ENCODE measurements at regions not wholly inside any gene's neighbourhood (a gene's known extent, or its start where the extent isn't known, plus 50 kb on each side); places are given as distances from the start of the nearest gene placed in this dataset.
A peak's percentile ranks its signal among the peaks of the same experiment; 100 is the strongest.

GRCh38 chr4:72671980-72672379 lies 103.0 kb upstream of the ADAMTS3 start:
- Histone ChIP-seq H3K4me1 (ENCODE audit: control insufficient read depth, insufficient read depth, low read length) (no peaks in the 10 kb centered on the region), H3K9me3 (ENCODE audit: control insufficient read depth, low read length) (no peaks in the 10 kb centered on the region), H3K27ac (ENCODE audit: low read depth, low read length) (no peak overlapping the region), H3K9ac (ENCODE audit: extremely low read depth, low read length, poor library complexity, severe bottlenecking) (no peak overlapping the region), H3K4me3 (ENCODE audit: low read length) (no peak overlapping the region), H3K27me3 (ENCODE audit: control insufficient read depth, insufficient read depth, low read length, poor library complexity, severe bottlenecking) (no peaks in the 10 kb centered on the region), H3K36me3 (ENCODE audit: control insufficient read depth, insufficient read depth, low read length) (no peaks in the 10 kb centered on the region)
- no peak overlapping the region for H3K27ac Mint-ChIP-seq
- H3K4me3 Mint-ChIP-seq: no peak overlapping the region
- TF ChIP-seq CTCF (conservative IDR thresholded peaks at IDR 0.05): no peak
- no peaks in the 10 kb centered on the region for H3K36me3 Mint-ChIP-seq (ENCODE audit: low read depth)
- WGBS, 2 experiments (ENCODE audit: insufficient coverage in 1 of 2, insufficient read length in 1 of 2): 100% methylated on average over 1 of the region's 3 CpGs; no CpG with 5 or more reads in 1 of the 2 experiments
- no peaks in the 10 kb centered on the region for H3K9me3 Mint-ChIP-seq
- no peaks in the 10 kb centered on the region for H3K4me1 Mint-ChIP-seq
- no peaks in the 10 kb centered on the region for H3K27me3 Mint-ChIP-seq (ENCODE audit: insufficient read depth)
- no peak for DNase-seq

- Mint-ChIP-seq H3K27ac (no peak overlapping the region), H3K36me3 (ENCODE audit: low read depth) (no peaks in the 10 kb centered on the region), H3K4me3 (no peak overlapping the region), H3K4me1 (peaks cover under 1% of the 10 kb centered on the region), H3K9me3 (no peaks in the 10 kb centered on the region), H3K27me3 (ENCODE audit: insufficient read depth) (no peaks in the 10 kb centered on the region)
- no peaks in the 10 kb centered on the region for H3K36me3 ChIP-seq (ENCODE audit: control insufficient read depth, insufficient read depth, low read length)
- TF ChIP-seq CTCF (conservative IDR thresholded peaks at IDR 0.05): no peak
- 90 to 100% methylated on average over 3 to 4 of the region's 4 CpGs for WGBS, 2 experiments (ENCODE audit: insufficient coverage in 1 of 2, insufficient read length in 1 of 2)
- no peaks in the 10 kb centered on the region for H3K27me3 ChIP-seq (ENCODE audit: control insufficient read depth, insufficient read depth, low read length, poor library complexity, severe bottlenecking)
- no peak overlapping the region for H3K9ac ChIP-seq (ENCODE audit: extremely low read depth, low read length, poor library complexity, severe bottlenecking)
- no peak for DNase-seq
- no peak overlapping the region for H3K4me3 ChIP-seq (ENCODE audit: low read length)
- H3K9me3 ChIP-seq (ENCODE audit: control insufficient read depth, low read length): no peaks in the 10 kb centered on the region
- no peak overlapping the region for H3K27ac ChIP-seq (ENCODE audit: low read depth, low read length)
- no peaks in the 10 kb centered on the region for H3K4me1 ChIP-seq (ENCODE audit: control insufficient read depth, insufficient read depth, low read length)
Observed at GRCh38 chr4:72670521-72670920, 101.5 kb upstream of the ADAMTS3 start.

GRCh38 chr4:72666910-72667309 lies 97.9 kb upstream of the ADAMTS3 start:
- H3K4me1 Mint-ChIP-seq: peaks cover 10% of the 10 kb centered on the region
- TF ChIP-seq CTCF (conservative IDR thresholded peaks at IDR 0.05): no peak
- Histone ChIP-seq H3K27ac (ENCODE audit: low read depth, low read length) (no peak overlapping the region), H3K36me3 (ENCODE audit: control insufficient read depth, insufficient read depth, low read length) (no peaks in the 10 kb centered on the region), H3K27me3 (ENCODE audit: control insufficient read depth, insufficient read depth, low read length, poor library complexity, severe bottlenecking) (no peaks in the 10 kb centered on the region), H3K9me3 (ENCODE audit: control insufficient read depth, low read length) (no peaks in the 10 kb centered on the region), H3K4me1 (ENCODE audit: control insufficient read depth, insufficient read depth, low read length) (no peaks in the 10 kb centered on the region), H3K9ac (ENCODE audit: extremely low read depth, low read length, poor library complexity, severe bottlenecking) (no peak overlapping the region), H3K4me3 (ENCODE audit: low read length) (no peak overlapping the region)
- no peaks in the 10 kb centered on the region for H3K36me3 Mint-ChIP-seq (ENCODE audit: low read depth)
- H3K27me3 Mint-ChIP-seq (ENCODE audit: insufficient read depth): no peaks in the 10 kb centered on the region
- WGBS, 2 experiments (ENCODE audit: insufficient coverage in 1 of 2, insufficient read length in 1 of 2): 76 to 86% methylated on average over 3 to 9 of the region's 9 CpGs
- no peaks in the 10 kb centered on the region for H3K9me3 Mint-ChIP-seq
- H3K27ac Mint-ChIP-seq: no peak overlapping the region
- peak; percentile 75 for DNase-seq
- H3K4me3 Mint-ChIP-seq: no peak overlapping the region

Data from endodermal cell (in vitro differentiated cells).